GM23338 (cell line): ENCODE measurements at regions not wholly inside any gene's neighbourhood (a gene's known extent, or its start where the extent isn't known, plus 50 kb on each side); places are given as distances from the start of the nearest gene placed in this dataset.
A peak's percentile ranks its signal among the peaks of the same experiment; 100 is the strongest.

Source experiments
- ATAC-seq: fragments of 200-7000 bp; cut with Tn5 transposase; 3 replicates; pipeline ENCODE4 v1.9.1; 2020
- DNase-seq: peaks from one replicate; pipeline ENCODE4 v3.0.0-alpha.2; 2015; ENCODE audit warnings: low spot score
- H2AFZ ChIP-seq: fragments of 200-600 bp; sonication (generic); 2 replicates; pipeline ENCODE4 v1.8.0; 2016; ENCODE audit warnings: antibody characterized with exemption, mild to moderate bottlenecking, moderate library complexity
- H3F3A ChIP-seq: fragments of 200-600 bp; sonication (generic); replicated peaks from 2 replicates; pipeline ENCODE4 v1.8.0; 2017; ENCODE audit warnings: antibody characterized with exemption, mixed run types, low read depth
- H3K27ac ChIP-seq: fragments of 200-600 bp; sonication (generic); 2 replicates; pipeline ENCODE4 v1.6.1; 2016; ENCODE audit warnings: low read depth
- H3K27me3 ChIP-seq: fragments of 200-600 bp; sonication (generic); 2 replicates; pipeline ENCODE4 v1.8.0; 2016; ENCODE audit warnings: mild to moderate bottlenecking, mixed run types, moderate library complexity; ENCODE audit not compliant: insufficient read depth
- H3K36me3 ChIP-seq: fragments of 200-600 bp; sonication (generic); 2 replicates; pipeline ENCODE4 v1.8.0; 2016; ENCODE audit warnings: mild to moderate bottlenecking; ENCODE audit not compliant: insufficient read depth
- H3K4me1 ChIP-seq: fragments of 200-600 bp; sonication (generic); 2 replicates; pipeline ENCODE4 v1.8.0; 2016; ENCODE audit warnings: mild to moderate bottlenecking, moderate library complexity; ENCODE audit not compliant: insufficient read depth
- H3K4me2 ChIP-seq: fragments of 200-600 bp; sonication (generic); 2 replicates; pipeline ENCODE4 v1.7.1; 2017; ENCODE audit warnings: mixed run types
- H3K4me3 ChIP-seq: fragments of 200-600 bp; sonication (generic); 2 replicates; pipeline ENCODE4 v1.6.1; 2016; ENCODE audit warnings: mixed run types
- H3K79me2 ChIP-seq: fragments of 200-600 bp; sonication (generic); replicated peaks from 2 replicates; pipeline ENCODE4 v1.8.0; 2017; ENCODE audit warnings: mild to moderate bottlenecking; ENCODE audit not compliant: insufficient read depth
- H3K9me2 ChIP-seq: fragments of 200-600 bp; sonication (generic); 2 replicates; pipeline ENCODE4 v1.8.0; 2017; ENCODE audit not compliant: insufficient read depth
- H4K20me1 ChIP-seq: fragments of 200-600 bp; sonication (generic); replicated peaks from 2 replicates; pipeline ENCODE4 v1.8.0; 2017; ENCODE audit warnings: mild to moderate bottlenecking; ENCODE audit not compliant: insufficient read depth
- H3K27ac Mint-ChIP-seq: 2 replicates; pipeline ENCODE4 v1.8.0; 2020; ENCODE audit warnings: inconsistent platforms, mild to moderate bottlenecking, moderate library complexity, mixed read lengths
- H3K27me3 Mint-ChIP-seq: 3 replicates; pipeline ENCODE4 v1.8.0; 2022; ENCODE audit warnings: low read depth, mild to moderate bottlenecking, moderate library complexity, mixed read lengths, inconsistent platforms; ENCODE audit not compliant: insufficient read depth, poor library complexity
- H3K36me3 Mint-ChIP-seq: 3 replicates; pipeline ENCODE4 v1.8.0; 2021; ENCODE audit warnings: low read depth, mild to moderate bottlenecking, inconsistent platforms, moderate library complexity, mixed read lengths
- H3K4me1 Mint-ChIP-seq: 3 replicates; pipeline ENCODE4 v1.8.0; 2020; ENCODE audit warnings: mild to moderate bottlenecking, inconsistent platforms, mixed read lengths
- H3K4me3 Mint-ChIP-seq: 3 replicates; pipeline ENCODE4 v1.8.0; 2021; ENCODE audit warnings: moderate library complexity, mild to moderate bottlenecking, inconsistent platforms, mixed read lengths
- H3K9me3 Mint-ChIP-seq: 3 replicates; pipeline ENCODE4 v1.8.0; 2020; ENCODE audit warnings: moderate library complexity, mild to moderate bottlenecking, inconsistent platforms, mixed read lengths
- CREB1 ChIP-seq: fragments of 250-450 bp; sonication (Bioruptor Pico); IDR thresholded peaks from 2 replicates; pipeline ENCODE4 v1.5.0; 2020; ENCODE audit warnings: low read depth, mild to moderate bottlenecking, moderate library complexity
- EZH2 ChIP-seq: fragments of 200-600 bp; sonication (generic); IDR thresholded peaks from one replicate; pipeline ENCODE4 v1.8.0; 2017; ENCODE audit warnings: antibody characterized with exemption, mild to moderate bottlenecking, low read depth; ENCODE audit not compliant: unreplicated experiment
- EZH2phosphoT487 ChIP-seq: fragments of 200-600 bp; sonication (generic); IDR thresholded peaks from one replicate; pipeline ENCODE4 v1.8.1; 2018; ENCODE audit warnings: antibody characterized with exemption; ENCODE audit not compliant: unreplicated experiment
- JUNB ChIP-seq: IDR thresholded peaks from one replicate; pipeline ENCODE4 v1.6.1; 2016; ENCODE audit warnings: antibody characterized with exemption; ENCODE audit not compliant: unreplicated experiment
- NANOG ChIP-seq: IDR thresholded peaks from 2 replicates; pipeline ENCODE4 v1.6.1; 2016; ENCODE audit warnings: antibody characterized with exemption, borderline replicate concordance
- POLR2AphosphoS5 ChIP-seq: IDR thresholded peaks from 2 replicates; pipeline ENCODE4 v1.6.1; 2016; ENCODE audit warnings: antibody characterized with exemption, low read depth
- STAT1 ChIP-seq: IDR thresholded peaks from one replicate; pipeline ENCODE4 v1.6.1; 2016; ENCODE audit warnings: antibody characterized with exemption; ENCODE audit not compliant: unreplicated experiment
- ZNF114 ChIP-seq: fragments of 250-450 bp; sonication (Bioruptor Pico); IDR thresholded peaks from 2 replicates; pipeline ENCODE4 v1.5.0; 2020; ENCODE audit warnings: mild to moderate bottlenecking, moderate library complexity
- ZNF331 ChIP-seq: fragments of 250-450 bp; sonication (Bioruptor Pico); IDR thresholded peaks from 2 replicates; pipeline ENCODE4 v1.5.0; 2020; ENCODE audit warnings: low read depth, mild to moderate bottlenecking, moderate library complexity
- TF ChIP-seq, protein P1 (sequence below), 2 experiments: fragments of 200-600 bp in 1 of 2; sonication (generic) in 1 of 2; conservative IDR thresholded peaks; 2 replicates each; pipeline versions ENCODE4 v1.5.1 to v1.6.1; 2016 to 2017; ENCODE audit warnings: antibody characterized with exemption in 2 of 2, low read depth in 2 of 2, mild to moderate bottlenecking in 2 of 2, moderate library complexity in 1 of 2
- TF ChIP-seq, protein P2 (sequence below): IDR thresholded peaks from 2 replicates; pipeline ENCODE4 v1.6.1; 2016; ENCODE audit warnings: antibody characterized with exemption
- TF ChIP-seq, protein P3 (sequence below): IDR thresholded peaks from one replicate; pipeline ENCODE4 v1.6.1; 2018; ENCODE audit warnings: antibody characterized with exemption; ENCODE audit not compliant: unreplicated experiment
- TF ChIP-seq, protein P4 (sequence below): fragments of 250-450 bp; sonication (Bioruptor Pico); IDR thresholded peaks from 2 replicates; pipeline ENCODE4 v1.5.0; 2020; ENCODE audit warnings: mild to moderate bottlenecking, moderate library complexity

DNA sequence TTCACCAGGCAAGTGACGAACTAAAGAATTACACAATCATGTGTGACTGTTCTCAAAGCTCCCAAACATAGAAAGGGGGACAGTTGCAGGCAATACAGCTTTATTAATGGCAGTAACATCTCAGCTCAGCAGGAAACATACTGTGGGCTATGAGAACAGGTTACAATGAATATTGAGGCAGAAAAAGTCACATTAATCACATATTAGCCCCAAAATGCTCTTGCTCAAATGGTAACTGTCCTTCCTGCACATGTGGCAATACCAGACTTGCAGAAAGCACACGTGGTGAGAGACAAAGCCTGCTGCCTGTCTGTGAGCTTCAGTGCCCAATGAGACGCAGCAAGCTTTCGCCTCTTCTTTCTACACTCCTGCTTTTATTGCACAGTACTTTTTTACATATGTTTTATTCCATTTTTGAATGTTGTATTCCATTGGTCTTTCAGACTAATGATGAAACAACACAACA lies 104.9 kb upstream of the ACBD5 start:
- ATAC-seq (no peak), DNase-seq (no peak)
- no peak overlapping the region; the same call in 1 of the 2 replicates for H3K27ac Mint-ChIP-seq
- H3K4me1 ChIP-seq = peaks cover 18% of the 10 kb centered on the region; the same call in 1 of the 2 replicates
- peak overlapping the region; percentile 7; the same call in 1 of the 2 replicates for H2AFZ ChIP-seq
- no peaks in the 10 kb centered on the region for H3K79me2 ChIP-seq
- H3K4me2 ChIP-seq = no peak overlapping the region
- no peak for TF ChIP-seq POLR2AphosphoS5
- TF ChIP-seq, protein P1, sequence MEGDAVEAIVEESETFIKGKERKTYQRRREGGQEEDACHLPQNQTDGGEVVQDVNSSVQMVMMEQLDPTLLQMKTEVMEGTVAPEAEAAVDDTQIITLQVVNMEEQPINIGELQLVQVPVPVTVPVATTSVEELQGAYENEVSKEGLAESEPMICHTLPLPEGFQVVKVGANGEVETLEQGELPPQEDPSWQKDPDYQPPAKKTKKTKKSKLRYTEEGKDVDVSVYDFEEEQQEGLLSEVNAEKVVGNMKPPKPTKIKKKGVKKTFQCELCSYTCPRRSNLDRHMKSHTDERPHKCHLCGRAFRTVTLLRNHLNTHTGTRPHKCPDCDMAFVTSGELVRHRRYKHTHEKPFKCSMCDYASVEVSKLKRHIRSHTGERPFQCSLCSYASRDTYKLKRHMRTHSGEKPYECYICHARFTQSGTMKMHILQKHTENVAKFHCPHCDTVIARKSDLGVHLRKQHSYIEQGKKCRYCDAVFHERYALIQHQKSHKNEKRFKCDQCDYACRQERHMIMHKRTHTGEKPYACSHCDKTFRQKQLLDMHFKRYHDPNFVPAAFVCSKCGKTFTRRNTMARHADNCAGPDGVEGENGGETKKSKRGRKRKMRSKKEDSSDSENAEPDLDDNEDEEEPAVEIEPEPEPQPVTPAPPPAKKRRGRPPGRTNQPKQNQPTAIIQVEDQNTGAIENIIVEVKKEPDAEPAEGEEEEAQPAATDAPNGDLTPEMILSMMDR (conservative IDR thresholded peaks at IDR 0.05; ENCODE audit: low read depth in 2 of 2) = no peak
- TF ChIP-seq, protein P2, sequence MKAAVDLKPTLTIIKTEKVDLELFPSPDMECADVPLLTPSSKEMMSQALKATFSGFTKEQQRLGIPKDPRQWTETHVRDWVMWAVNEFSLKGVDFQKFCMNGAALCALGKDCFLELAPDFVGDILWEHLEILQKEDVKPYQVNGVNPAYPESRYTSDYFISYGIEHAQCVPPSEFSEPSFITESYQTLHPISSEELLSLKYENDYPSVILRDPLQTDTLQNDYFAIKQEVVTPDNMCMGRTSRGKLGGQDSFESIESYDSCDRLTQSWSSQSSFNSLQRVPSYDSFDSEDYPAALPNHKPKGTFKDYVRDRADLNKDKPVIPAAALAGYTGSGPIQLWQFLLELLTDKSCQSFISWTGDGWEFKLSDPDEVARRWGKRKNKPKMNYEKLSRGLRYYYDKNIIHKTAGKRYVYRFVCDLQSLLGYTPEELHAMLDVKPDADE = no peak
- TF ChIP-seq STAT1 = no peak
- TF ChIP-seq ZNF114 = no peak
- TF ChIP-seq CREB1 = no peak
- TF ChIP-seq, protein P3, sequence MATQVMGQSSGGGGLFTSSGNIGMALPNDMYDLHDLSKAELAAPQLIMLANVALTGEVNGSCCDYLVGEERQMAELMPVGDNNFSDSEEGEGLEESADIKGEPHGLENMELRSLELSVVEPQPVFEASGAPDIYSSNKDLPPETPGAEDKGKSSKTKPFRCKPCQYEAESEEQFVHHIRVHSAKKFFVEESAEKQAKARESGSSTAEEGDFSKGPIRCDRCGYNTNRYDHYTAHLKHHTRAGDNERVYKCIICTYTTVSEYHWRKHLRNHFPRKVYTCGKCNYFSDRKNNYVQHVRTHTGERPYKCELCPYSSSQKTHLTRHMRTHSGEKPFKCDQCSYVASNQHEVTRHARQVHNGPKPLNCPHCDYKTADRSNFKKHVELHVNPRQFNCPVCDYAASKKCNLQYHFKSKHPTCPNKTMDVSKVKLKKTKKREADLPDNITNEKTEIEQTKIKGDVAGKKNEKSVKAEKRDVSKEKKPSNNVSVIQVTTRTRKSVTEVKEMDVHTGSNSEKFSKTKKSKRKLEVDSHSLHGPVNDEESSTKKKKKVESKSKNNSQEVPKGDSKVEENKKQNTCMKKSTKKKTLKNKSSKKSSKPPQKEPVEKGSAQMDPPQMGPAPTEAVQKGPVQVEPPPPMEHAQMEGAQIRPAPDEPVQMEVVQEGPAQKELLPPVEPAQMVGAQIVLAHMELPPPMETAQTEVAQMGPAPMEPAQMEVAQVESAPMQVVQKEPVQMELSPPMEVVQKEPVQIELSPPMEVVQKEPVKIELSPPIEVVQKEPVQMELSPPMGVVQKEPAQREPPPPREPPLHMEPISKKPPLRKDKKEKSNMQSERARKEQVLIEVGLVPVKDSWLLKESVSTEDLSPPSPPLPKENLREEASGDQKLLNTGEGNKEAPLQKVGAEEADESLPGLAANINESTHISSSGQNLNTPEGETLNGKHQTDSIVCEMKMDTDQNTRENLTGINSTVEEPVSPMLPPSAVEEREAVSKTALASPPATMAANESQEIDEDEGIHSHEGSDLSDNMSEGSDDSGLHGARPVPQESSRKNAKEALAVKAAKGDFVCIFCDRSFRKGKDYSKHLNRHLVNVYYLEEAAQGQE = no peak
- no peak for TF ChIP-seq JUNB
- no peak for TF ChIP-seq NANOG
- no peak for TF ChIP-seq EZH2
- TF ChIP-seq, protein P4, sequence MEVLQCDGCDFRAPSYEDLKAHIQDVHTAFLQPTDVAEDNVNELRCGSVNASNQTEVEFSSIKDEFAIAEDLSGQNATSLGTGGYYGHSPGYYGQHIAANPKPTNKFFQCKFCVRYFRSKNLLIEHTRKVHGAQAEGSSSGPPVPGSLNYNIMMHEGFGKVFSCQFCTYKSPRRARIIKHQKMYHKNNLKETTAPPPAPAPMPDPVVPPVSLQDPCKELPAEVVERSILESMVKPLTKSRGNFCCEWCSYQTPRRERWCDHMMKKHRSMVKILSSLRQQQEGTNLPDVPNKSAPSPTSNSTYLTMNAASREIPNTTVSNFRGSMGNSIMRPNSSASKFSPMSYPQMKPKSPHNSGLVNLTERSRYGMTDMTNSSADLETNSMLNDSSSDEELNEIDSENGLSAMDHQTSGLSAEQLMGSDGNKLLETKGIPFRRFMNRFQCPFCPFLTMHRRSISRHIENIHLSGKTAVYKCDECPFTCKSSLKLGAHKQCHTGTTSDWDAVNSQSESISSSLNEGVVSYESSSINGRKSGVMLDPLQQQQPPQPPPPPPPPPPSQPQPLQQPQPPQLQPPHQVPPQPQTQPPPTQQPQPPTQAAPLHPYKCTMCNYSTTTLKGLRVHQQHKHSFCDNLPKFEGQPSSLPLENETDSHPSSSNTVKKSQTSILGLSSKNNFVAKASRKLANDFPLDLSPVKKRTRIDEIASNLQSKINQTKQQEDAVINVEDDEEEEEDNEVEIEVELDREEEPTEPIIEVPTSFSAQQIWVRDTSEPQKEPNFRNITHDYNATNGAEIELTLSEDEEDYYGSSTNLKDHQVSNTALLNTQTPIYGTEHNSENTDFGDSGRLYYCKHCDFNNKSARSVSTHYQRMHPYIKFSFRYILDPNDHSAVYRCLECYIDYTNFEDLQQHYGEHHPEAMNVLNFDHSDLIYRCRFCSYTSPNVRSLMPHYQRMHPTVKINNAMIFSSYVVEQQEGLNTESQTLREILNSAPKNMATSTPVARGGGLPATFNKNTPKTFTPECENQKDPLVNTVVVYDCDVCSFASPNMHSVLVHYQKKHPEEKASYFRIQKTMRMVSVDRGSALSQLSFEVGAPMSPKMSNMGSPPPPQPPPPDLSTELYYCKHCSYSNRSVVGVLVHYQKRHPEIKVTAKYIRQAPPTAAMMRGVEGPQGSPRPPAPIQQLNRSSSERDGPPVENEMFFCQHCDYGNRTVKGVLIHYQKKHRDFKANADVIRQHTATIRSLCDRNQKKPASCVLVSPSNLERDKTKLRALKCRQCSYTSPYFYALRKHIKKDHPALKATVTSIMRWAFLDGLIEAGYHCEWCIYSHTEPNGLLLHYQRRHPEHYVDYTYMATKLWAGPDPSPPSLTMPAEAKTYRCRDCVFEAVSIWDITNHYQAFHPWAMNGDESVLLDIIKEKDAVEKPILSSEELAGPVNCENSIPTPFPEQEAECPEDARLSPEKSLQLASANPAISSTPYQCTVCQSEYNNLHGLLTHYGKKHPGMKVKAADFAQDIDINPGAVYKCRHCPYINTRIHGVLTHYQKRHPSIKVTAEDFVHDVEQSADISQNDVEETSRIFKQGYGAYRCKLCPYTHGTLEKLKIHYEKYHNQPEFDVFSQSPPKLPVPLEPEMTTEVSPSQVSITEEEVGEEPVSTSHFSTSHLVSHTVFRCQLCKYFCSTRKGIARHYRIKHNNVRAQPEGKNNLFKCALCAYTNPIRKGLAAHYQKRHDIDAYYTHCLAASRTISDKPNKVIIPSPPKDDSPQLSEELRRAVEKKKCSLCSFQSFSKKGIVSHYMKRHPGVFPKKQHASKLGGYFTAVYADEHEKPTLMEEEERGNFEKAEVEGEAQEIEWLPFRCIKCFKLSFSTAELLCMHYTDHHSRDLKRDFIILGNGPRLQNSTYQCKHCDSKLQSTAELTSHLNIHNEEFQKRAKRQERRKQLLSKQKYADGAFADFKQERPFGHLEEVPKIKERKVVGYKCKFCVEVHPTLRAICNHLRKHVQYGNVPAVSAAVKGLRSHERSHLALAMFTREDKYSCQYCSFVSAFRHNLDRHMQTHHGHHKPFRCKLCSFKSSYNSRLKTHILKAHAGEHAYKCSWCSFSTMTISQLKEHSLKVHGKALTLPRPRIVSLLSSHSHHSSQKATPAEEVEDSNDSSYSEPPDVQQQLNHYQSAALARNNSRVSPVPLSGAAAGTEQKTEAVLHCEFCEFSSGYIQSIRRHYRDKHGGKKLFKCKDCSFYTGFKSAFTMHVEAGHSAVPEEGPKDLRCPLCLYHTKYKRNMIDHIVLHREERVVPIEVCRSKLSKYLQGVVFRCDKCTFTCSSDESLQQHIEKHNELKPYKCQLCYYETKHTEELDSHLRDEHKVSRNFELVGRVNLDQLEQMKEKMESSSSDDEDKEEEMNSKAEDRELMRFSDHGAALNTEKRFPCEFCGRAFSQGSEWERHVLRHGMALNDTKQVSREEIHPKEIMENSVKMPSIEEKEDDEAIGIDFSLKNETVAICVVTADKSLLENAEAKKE = no peak
- no peak for TF ChIP-seq ZNF331
- no peak for TF ChIP-seq EZH2phosphoT487
- no peaks in the 10 kb centered on the region for H3F3A ChIP-seq
- H3K4me3 Mint-ChIP-seq = no peak overlapping the region
- peaks cover 2% of the 10 kb centered on the region for H3K27me3 Mint-ChIP-seq
- H3K36me3 Mint-ChIP-seq = no peaks in the 10 kb centered on the region
- H3K27ac ChIP-seq = no peak overlapping the region
- no peaks in the 10 kb centered on the region for H3K9me2 ChIP-seq
- H3K4me1 Mint-ChIP-seq = peaks cover 41% of the 10 kb centered on the region
- H4K20me1 ChIP-seq = no peaks in the 10 kb centered on the region
- no peak overlapping the region for H3K4me3 ChIP-seq
- H3K36me3 ChIP-seq = no peaks in the 10 kb centered on the region
- H3K27me3 ChIP-seq = no peaks in the 10 kb centered on the region
- H3K9me3 Mint-ChIP-seq = no peaks in the 10 kb centered on the region
